ENCODE measurements at regions not wholly inside any gene's neighbourhood (a gene's known extent, or its start where the extent isn't known, plus 50 kb on each side); places are given as distances from the start of the nearest gene placed in this dataset.
A peak's percentile ranks its signal among the peaks of the same experiment; 100 is the strongest.

GRCh38 chr3:137061186-137061585 is 103.4 kb downstream of the IL20RB start:
- no peak for DNase-seq (ENCODE audit: low spot score)

DNA sequence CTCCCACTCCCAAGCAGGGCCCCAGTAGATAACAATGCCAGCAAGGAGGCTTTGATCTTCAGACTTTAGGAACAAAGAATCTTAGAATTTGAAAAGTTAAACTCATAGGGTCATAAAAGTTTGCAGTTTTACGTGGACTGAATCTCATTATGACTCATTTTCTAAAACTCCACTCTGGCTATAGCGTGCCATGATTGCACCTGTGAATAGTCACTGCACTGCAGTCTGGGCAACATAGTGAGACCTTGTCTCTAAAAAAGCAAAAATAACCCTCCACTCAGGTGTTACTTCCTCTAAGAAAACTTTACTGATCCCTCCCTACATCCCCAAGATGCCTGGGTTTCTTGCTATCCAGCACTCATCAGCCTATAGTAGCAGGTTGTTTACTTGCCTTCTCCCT is 104.5 kb downstream of the IL20RB start:
- no peak for DNase-seq (ENCODE audit: low spot score)

DNA sequence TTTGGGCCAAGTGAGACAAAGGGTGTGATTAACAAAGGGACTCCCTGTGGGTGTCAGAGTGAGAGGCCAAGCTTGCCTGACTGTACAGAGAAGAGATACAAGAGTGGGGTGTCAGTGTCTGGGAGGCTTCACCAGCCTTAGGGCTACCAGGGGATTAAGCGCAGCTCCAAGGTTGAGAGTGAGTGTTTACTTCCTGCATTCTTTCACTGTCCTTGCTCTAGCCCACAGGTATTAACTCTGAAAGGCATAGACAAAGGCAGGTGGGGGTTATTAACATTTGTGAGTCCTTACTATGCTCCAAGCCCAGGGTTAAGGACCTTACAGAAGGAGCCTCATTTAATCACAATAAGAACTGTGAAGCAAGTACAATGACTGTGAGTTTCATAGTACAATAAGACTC is 107.6 kb downstream of the IL20RB start:
- DNase-seq (ENCODE audit: low spot score) = no peak

DNA sequence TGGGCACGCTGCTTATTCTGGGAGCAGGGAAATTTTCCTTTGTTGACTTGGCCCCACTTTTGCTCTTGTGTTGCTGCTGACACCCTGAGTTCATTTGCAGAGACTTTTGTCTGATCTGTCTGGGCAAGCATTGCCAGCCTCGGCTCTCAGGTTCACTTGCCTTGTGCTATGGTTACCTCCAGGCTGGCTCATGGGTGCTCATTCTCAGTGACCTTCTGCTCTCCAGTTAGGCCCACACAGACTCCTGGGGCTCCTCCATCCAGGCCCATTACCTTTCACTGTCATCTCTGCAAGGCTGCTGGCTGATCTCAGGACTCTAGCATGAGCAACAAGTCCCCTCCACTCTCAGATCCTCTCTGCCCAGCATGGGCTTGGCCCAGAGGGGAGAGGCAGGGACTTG is 108.3 kb downstream of the IL20RB start:
- DNase-seq (ENCODE audit: low spot score) = no peak

- DNase-seq (ENCODE audit: low spot score) = no peak
These were observed 113.3 kb downstream of the IL20RB start for GRCh38 chr3:137071104-137071503.

- DNase-seq (ENCODE audit: low spot score) = no peak
These were observed 117.2 kb downstream of the IL20RB start for GRCh38 chr3:137075020-137075419.

GRCh38 chr3:137078040-137078439 is 120.3 kb downstream of the IL20RB start:
- DNase-seq (ENCODE audit: low spot score) = no peak

- DNase-seq (ENCODE audit: low spot score) = no peak
These were observed 121.8 kb downstream of the IL20RB start for GRCh38 chr3:137079571-137079970.

DNA sequence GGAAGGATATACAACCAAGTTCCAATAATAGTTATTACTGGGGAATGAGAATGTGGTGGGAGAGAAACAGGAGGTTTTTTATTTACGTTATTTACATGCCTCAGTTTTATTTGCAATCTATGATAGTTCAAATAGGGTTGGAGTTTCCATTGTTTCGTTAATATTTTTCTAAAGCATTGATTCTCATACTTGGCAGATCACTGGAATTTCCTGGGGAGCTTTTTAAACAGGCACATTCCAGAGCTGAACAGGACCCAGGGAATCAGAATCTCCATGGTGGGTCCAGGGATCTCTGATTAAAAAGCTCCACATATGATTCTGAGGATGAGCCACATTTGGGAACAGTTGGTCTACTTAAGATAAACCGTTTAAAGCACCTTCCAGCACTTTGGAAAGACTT is 123.9 kb downstream of the IL20RB start:
- DNase-seq (ENCODE audit: low spot score) = no peak

GRCh38 chr3:137082763-137083162 is 125.0 kb downstream of the IL20RB start:
- no peak for DNase-seq (ENCODE audit: low spot score)

GRCh38 chr3:137083332-137083731 is 125.5 kb downstream of the IL20RB start:
- no peak for DNase-seq (ENCODE audit: low spot score)

DNA sequence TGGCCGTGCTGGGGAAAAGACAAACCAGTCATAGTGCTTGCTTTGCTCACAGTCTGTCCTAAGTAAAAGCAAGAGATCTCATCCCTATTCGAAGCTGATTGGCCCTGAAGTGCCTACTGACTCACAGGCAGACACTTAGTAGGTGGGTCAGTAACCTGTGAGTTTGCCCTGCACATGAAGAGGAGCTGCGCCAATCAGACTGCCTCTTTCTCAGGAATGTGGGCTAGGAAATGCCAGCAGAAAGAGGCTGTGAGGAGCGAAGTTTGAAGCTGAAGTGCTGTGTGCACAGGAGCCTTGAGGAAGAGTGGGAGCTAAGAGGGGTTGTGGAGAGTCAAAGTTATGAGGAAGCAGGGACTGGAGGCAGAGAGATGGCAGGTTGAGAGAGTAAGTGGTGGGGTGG is 126.8 kb downstream of the IL20RB start:
- DNase-seq (ENCODE audit: low spot score) = no peak

DNA sequence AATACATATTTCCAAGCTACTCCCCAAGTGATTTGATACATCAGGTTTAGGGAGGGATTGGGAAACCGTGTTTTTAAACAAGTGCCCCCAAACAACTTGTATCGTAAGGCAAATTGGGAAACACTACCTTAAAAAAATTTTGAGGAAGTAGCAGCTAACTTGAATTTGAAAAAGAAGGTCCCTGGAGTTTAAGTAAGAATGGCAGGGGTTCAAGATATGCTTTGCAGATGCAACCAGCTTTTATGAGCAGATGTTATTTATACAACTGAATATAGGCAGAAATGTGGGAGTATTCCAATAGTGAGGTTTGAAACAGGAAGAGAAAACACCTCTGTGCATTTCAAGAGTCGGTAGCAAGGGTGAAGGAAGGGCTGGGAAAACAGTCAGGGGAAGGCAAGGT is 139.6 kb downstream of the IL20RB start:
- DNase-seq (ENCODE audit: low spot score) = no peak

GRCh38 chr3:137097852-137098251 is 140.1 kb downstream of the IL20RB start:
- no peak for DNase-seq (ENCODE audit: low spot score)

- no peak for DNase-seq (ENCODE audit: low spot score)
These were observed 141.8 kb downstream of the IL20RB start for GRCh38 chr3:137099364-137100219.

GRCh38 chr3:137100326-137100725 is 142.5 kb downstream of the IL20RB start:
- no peak for DNase-seq (ENCODE audit: low spot score)

GRCh38 chr3:137103739-137104138 is 146.0 kb downstream of the IL20RB start:
- DNase-seq (ENCODE audit: low spot score) = no peak

GRCh38 chr3:137105277-137105977 is 147.6 kb downstream of the IL20RB start:
- peak; percentile 66 for DNase-seq (ENCODE audit: low spot score)

DNA sequence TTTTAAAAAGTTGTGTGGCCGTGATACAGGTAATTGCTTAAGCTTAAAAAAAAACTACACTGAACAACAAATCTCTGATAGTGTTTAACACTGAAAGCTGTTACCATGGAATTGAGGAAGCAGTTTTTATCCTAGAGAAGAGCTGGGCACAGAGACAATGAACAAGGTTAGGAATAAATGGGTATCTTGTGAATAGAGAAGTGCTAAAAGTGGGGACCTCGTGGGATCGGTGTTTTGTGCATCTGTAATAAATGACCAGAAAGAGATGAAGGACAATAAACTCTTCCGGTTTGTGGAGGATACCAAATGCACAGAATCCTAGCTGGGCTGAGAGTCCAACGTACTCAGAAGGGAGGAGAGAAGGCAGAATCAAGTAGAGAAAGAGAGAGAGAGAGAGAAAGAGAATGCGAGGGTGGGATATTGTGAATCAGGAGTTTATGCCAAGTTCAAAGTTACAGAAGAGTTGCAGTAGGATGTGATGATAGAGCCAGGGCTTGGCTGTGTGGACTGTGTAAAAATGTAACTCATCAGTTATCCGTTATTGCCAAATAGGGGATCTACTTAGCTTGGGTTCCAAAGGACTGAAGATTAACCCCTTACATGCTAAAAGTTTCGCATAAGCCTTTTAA is 148.9 kb downstream of the IL20RB start:
- DNase-seq (ENCODE audit: low spot score) = no peak

GRCh38 chr3:137108699-137109440 is 151.1 kb downstream of the IL20RB start:
- DNase-seq (ENCODE audit: low spot score) = no peak

DNA sequence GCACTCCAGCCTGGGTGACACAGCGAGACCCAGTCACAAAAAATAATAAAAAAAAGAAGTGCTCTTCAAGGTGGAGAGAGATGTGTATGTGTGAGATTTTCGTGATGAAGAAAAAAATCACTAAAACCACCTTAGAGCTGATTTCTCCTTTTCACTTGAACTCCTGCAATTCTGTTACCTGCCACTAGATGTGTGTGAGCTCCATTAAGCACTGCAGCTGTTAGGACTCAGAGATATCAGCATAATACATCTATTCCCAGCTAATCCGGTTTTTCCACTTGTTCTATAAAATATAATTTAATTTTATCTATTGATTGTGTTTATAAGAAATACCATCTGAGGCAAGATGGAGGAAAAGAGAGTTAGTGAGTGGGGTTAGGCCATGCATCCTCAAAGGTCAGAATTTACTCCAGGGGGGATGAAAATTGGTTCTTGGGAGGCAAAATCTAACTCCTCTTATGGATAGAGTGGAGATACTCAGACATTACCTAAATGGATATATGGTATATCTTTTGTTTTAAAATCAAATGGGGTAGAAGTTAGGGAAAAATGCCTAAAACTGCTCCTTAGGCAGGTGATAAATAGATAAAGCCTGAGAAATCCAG is 152.7 kb downstream of the IL20RB start:
- peak; percentile 68 for DNase-seq (ENCODE audit: low spot score)

- DNase-seq (ENCODE audit: low spot score) = no peak
These were observed 153.7 kb downstream of the IL20RB start for GRCh38 chr3:137111497-137111896.

All from RKO (cell line).